Sigmoid colon (tissue), 6 donors: ENCODE measurements at regions not wholly inside any gene's neighbourhood (a gene's known extent, or its start where the extent isn't known, plus 50 kb on each side); places are given as distances from the start of the nearest gene placed in this dataset.

Experiments
- DNase-seq: peaks from one replicate; pipeline ENCODE4 v3.0.0-alpha.2; 2019
- H3K27ac ChIP-seq, 4 donors: fragments of 200-600 bp; sonication (generic); one replicate each; pipeline ENCODE4 v1.5.1; 2016 to 2019; ENCODE audit warnings: mild to moderate bottlenecking in 1 of 4
- H3K27me3 ChIP-seq, 3 donors: fragments of 200-600 bp; sonication (generic); one replicate each; pipeline ENCODE4 v1.5.1; 2019; ENCODE audit warnings: mild to moderate bottlenecking in 1 of 3
- H3K36me3 ChIP-seq, 4 donors: fragments of 200-600 bp; sonication (generic); one replicate each; pipeline ENCODE4 v1.5.1; 2016 to 2019
- H3K4me1 ChIP-seq, 4 donors: fragments of 200-600 bp; sonication (generic); one replicate each; pipeline ENCODE4 v1.5.1; 2017 to 2019
- H3K4me3 ChIP-seq, 4 donors: fragments of 200-600 bp; sonication (generic); one replicate each; pipeline ENCODE4 v1.5.1; 2017 to 2019; ENCODE audit warnings: mild to moderate bottlenecking in 2 of 4, moderate library complexity in 1 of 4
- H3K9me3 ChIP-seq, 4 donors: fragments of 200-600 bp in 3 of 4; sonication (generic) in 3 of 4; one replicate each; pipeline versions ENCODE4 v1.5.1 to v1.6.1; 2013 to 2019
- EP300 ChIP-seq, 4 donors: sonication (generic); formaldehyde crosslinking; IDR thresholded peaks; one replicate each; pipeline ENCODE4 v1.6.1; 2017; ENCODE audit warnings: antibody characterized with exemption in 4 of 4
- POLR2A ChIP-seq, 2 donors: fragments of 450-650 bp; IDR thresholded peaks; one replicate each; pipeline ENCODE4 v1.6.1; 2016; ENCODE audit warnings: antibody characterized with exemption in 2 of 2, mild to moderate bottlenecking in 2 of 2, moderate library complexity in 2 of 2
- POLR2AphosphoS5 ChIP-seq, 4 donors: sonication (generic); formaldehyde crosslinking; IDR thresholded peaks; one replicate each; pipeline ENCODE4 v1.6.1; 2017; ENCODE audit warnings: antibody characterized with exemption in 4 of 4
- WGBS, 2 donors: extraction: QIAGEN DNeasy Blood & Tissue Kit; methylation state at CpG; one replicate each; pipeline ENCODE4 v1.1.7; 2013; 5-methylcytosine and 5-hydroxymethylcytosine counted together
- intact Hi-C: fragments of 100-400 bp; cut with DNase I; formaldehyde crosslinking; loops from one replicate; pipeline ENCODE4 v1.15.1; 2023
- TF ChIP-seq, protein P1 (sequence below), 4 experiments: fragments of 450-650 bp in 3 of 4; fragments of 200-600 bp in 1 of 4; IDR thresholded peaks; one replicate each; pipeline ENCODE4 v1.5.1; 2016 to 2019; ENCODE audit warnings: antibody characterized with exemption in 4 of 4, mild to moderate bottlenecking in 3 of 4, moderate library complexity in 2 of 4
- donor health status: healthy with polysubstance abuse.
- donor health status: healthy.

DNA sequence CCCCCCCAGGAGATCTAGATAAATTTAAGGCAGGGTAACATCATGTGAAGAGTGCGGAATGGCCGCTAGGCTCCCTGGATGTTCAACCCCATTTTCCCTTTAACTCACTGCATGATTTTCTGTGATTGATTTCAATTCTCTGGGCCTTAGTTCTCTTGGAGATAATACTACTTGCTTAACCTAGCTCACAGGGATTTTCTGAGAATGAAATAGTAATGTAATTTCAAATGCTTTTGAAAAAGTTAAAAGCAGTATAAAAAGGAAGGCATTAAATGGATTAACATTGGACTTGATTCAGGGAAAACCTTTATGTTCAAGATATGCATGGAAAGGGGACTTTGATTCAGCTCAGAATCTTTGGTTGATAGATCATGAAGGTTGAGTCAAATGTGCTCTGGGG lies 90.9 kb downstream of the KIF4B start:
- TF ChIP-seq EP300 (IDR thresholded peaks at IDR 0.05) (no peak), POLR2AphosphoS5 (IDR thresholded peaks at IDR 0.05) (no peak), POLR2A (IDR thresholded peaks at IDR 0.05) (no peak)
- TF ChIP-seq, protein P1, sequence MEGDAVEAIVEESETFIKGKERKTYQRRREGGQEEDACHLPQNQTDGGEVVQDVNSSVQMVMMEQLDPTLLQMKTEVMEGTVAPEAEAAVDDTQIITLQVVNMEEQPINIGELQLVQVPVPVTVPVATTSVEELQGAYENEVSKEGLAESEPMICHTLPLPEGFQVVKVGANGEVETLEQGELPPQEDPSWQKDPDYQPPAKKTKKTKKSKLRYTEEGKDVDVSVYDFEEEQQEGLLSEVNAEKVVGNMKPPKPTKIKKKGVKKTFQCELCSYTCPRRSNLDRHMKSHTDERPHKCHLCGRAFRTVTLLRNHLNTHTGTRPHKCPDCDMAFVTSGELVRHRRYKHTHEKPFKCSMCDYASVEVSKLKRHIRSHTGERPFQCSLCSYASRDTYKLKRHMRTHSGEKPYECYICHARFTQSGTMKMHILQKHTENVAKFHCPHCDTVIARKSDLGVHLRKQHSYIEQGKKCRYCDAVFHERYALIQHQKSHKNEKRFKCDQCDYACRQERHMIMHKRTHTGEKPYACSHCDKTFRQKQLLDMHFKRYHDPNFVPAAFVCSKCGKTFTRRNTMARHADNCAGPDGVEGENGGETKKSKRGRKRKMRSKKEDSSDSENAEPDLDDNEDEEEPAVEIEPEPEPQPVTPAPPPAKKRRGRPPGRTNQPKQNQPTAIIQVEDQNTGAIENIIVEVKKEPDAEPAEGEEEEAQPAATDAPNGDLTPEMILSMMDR (IDR thresholded peaks at IDR 0.05): no peak
- H3K27ac ChIP-seq: no peak overlapping the region

GRCh38 chr5:155106221-155106620 lies 92.7 kb downstream of the KIF4B start:
- TF ChIP-seq, protein P1 (IDR thresholded peaks at IDR 0.05): no peak
- TF ChIP-seq POLR2AphosphoS5 (IDR thresholded peaks at IDR 0.05) (no peak), POLR2A (IDR thresholded peaks at IDR 0.05) (no peak), EP300 (IDR thresholded peaks at IDR 0.05) (no peak)
- Histone ChIP-seq H3K4me1 (peaks cover 0 to 8% (median 0%) of the 10 kb centered on the region in 4 donors), H3K36me3 (no peaks in the 10 kb centered on the region), H3K27ac (no peak overlapping the region), H3K4me3 (no peak overlapping the region), H3K27me3 (no peaks in the 10 kb centered on the region), H3K9me3 (no peaks in the 10 kb centered on the region)
- intact Hi-C loops: no loop called here
- WGBS, 2 donors: 67 to 83% methylated on average over 4 of the region's 4 CpGs
- no peak for DNase-seq

More for the DNA sequence above, 90.9 kb downstream of the KIF4B start:
- no peaks in the 10 kb centered on the region for H3K36me3 ChIP-seq
- 90 to 92% methylated on average over 2 of the region's 2 CpGs for WGBS, 2 donors
- no peak for DNase-seq
- H3K4me3 ChIP-seq: no peak overlapping the region
- H3K4me1 ChIP-seq: peaks cover 0 to 8% (median 0%) of the 10 kb centered on the region in 4 donors
- intact Hi-C loops: no loop called here
- H3K9me3 ChIP-seq: no peaks in the 10 kb centered on the region
- H3K27me3 ChIP-seq: no peaks in the 10 kb centered on the region

DNA sequence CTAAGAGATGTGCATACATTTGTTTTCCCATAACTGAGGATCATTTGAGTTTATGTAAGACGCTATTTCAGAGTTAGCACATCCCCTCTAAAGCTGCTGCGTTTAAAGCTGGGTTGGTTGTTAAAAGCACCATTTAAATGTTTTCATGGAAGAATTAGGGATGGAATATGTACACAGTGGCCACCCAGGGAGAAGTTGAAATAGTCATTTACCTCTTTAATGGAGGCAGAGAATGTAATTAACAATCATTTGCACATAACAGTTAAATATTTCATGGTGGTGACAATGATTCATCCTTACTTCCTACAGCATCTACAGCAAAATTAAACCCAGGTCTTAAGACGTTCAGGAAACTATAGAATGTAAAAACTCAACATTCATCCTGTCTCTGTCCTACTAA lies 100.3 kb downstream of the KIF4B start:
- 50 to 55% methylated on average over 3 of the region's 3 CpGs for WGBS, 2 donors
- no peaks in the 10 kb centered on the region for H3K27me3 ChIP-seq
- H3K9me3 ChIP-seq: no peaks in the 10 kb centered on the region
- no peak overlapping the region for H3K4me3 ChIP-seq
- intact Hi-C loops: no loop called here
- no peak for TF ChIP-seq EP300 (IDR thresholded peaks at IDR 0.05)
- TF ChIP-seq, protein P1 (IDR thresholded peaks at IDR 0.05): no peak
- TF ChIP-seq POLR2A (IDR thresholded peaks at IDR 0.05): no peak
- TF ChIP-seq POLR2AphosphoS5 (IDR thresholded peaks at IDR 0.05): no peak
- DNase-seq: no peak
- no peaks in the 10 kb centered on the region for H3K36me3 ChIP-seq
- H3K27ac ChIP-seq: no peak overlapping the region
- no peaks in the 10 kb centered on the region for H3K4me1 ChIP-seq

DNA sequence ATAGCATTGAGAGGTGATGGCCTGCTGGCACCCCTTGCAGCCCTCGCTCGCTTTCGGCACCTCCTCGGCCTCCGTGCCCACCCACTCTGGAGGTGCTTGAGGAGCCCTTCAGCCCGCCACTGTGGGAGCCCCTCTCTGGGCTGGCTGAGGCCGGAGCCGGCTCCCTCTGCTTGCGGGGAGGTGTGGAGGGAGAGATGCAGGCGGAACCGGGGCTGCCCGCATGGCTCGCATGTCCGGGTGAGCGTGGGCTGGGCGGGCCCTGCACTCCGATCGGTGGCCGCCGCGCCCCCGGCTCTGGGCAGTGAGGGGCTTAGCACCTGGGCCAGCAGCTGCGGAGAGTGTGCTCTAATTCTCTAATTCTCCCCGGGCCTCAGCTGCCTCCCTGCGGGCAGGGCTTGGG lies 101.1 kb downstream of the KIF4B start:
- DNase-seq: no peak
- 93% methylated on average over 25 of the region's 25 CpGs for WGBS, 2 donors

More for the DNA sequence above, 101.1 kb downstream of the KIF4B start:
- H3K27me3 ChIP-seq: no peaks in the 10 kb centered on the region
- no peak overlapping the region for H3K27ac ChIP-seq
- intact Hi-C loops: no loop called here
- no peaks in the 10 kb centered on the region for H3K9me3 ChIP-seq
- TF ChIP-seq EP300 (IDR thresholded peaks at IDR 0.05) (no peak), POLR2AphosphoS5 (IDR thresholded peaks at IDR 0.05) (no peak), POLR2A (IDR thresholded peaks at IDR 0.05) (no peak)
- TF ChIP-seq, protein P1 (IDR thresholded peaks at IDR 0.05): no peak
- H3K4me3 ChIP-seq: no peak overlapping the region
- no peaks in the 10 kb centered on the region for H3K36me3 ChIP-seq
- H3K4me1 ChIP-seq: no peaks in the 10 kb centered on the region
